ENCODE measurements at regions not wholly inside any gene's neighbourhood (a gene's known extent, or its start where the extent isn't known, plus 50 kb on each side); places are given as distances from the start of the nearest gene placed in this dataset.

- TF ChIP-seq RAD21 (IDR thresholded peaks at IDR 0.05 in 1 of 2, conservative IDR thresholded peaks at IDR 0.05 in 1 of 2; ENCODE audit: low read depth in 2 of 2, low read length in 2 of 2) = no peak
- no peak for TF ChIP-seq YY1 (IDR thresholded peaks at IDR 0.05; ENCODE audit: low read depth, low read length)
- no peak for TF ChIP-seq ATF2 (IDR thresholded peaks at IDR 0.05; ENCODE audit: low read length)
- TF ChIP-seq KDM4A (IDR thresholded peaks at IDR 0.05; ENCODE audit: low read depth, low read length, severe bottlenecking) = no peak
- no peak for TF ChIP-seq JUN (IDR thresholded peaks at IDR 0.05; ENCODE audit: low read depth, low read length)
Observed at GRCh38 chr10:33800986-33801385, 466.5 kb upstream of the NRP1 start (continued).

Data from H1 (cell line).